GM12891 (cell line): ENCODE measurements at regions not wholly inside any gene's neighbourhood (a gene's known extent, or its start where the extent isn't known, plus 50 kb on each side); places are given as distances from the start of the nearest gene placed in this dataset.

Experiments
- POLR2A ChIP-seq: IDR thresholded peaks from 2 replicates; pipeline ENCODE4 v1.6.1; 2011; ENCODE audit warnings: low read depth, low read length, control low read depth
- POLR2AphosphoS5 ChIP-seq: IDR thresholded peaks from 2 replicates; pipeline ENCODE4 v1.6.1; 2011; ENCODE audit warnings: low read depth, low read length, control low read depth
- SPI1 ChIP-seq: IDR thresholded peaks from 2 replicates; pipeline ENCODE4 v1.6.1; 2011; ENCODE audit warnings: low read depth, low read length, control low read depth

- TF ChIP-seq SPI1 (no peak), POLR2AphosphoS5 (no peak), POLR2A (no peak)
Observed at GRCh38 chr21:35943752-35944151, 116.6 kb downstream of the SETD4 start.
